GM12875 (cell line): ENCODE measurements at regions not wholly inside any gene's neighbourhood (a gene's known extent, or its start where the extent isn't known, plus 50 kb on each side); places are given as distances from the start of the nearest gene placed in this dataset.
"Not testable (repeated sequence)": the region's sequence is repeated elsewhere in the genome, so short reads cannot be mapped to it uniquely, and the experiment has no call there.

Experiments
- H3K4me3 ChIP-seq: one replicate; pipeline ENCODE4 v1.5.1; 2011; ENCODE audit warnings: low read depth, low read length, control low read depth
- TF ChIP-seq, protein P1 (sequence below): IDR thresholded peaks from 2 replicates; pipeline ENCODE4 v1.5.1; 2011; ENCODE audit warnings: low read depth, mild to moderate bottlenecking, control low read depth, inconsistent platforms, low read length, moderate library complexity, borderline replicate concordance; ENCODE audit not compliant: insufficient read depth

DNA sequence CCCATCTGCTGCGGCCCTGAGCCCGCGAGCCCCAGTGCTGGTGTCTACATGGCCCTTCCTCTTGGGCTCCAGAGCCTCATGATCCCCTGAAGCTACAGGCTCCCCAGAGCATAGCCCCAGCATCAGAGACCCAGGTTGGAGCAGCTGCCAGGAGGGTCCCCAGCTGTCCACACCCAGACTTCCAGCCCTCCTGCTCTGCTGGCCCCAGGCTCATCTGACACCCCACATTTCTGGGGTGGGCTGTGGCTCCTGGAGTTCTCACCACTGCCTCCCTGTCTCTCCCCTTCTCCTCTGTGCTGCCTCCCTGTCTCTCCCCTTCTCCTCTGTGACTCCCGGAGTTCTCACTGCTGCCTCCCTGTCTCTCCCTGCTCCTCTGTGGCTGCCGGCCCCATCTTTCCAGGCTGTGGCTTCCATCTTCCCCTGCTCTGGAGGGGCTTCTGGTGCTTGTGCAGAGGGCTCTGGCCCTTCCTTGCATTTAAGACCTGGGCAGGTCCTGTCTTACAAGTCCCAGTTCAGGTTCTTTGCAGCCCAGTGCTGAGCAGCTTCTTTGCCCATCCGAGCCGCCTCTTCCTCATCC is 108.1 kb downstream of the ERMARD start:
- H3K4me3 ChIP-seq: no peak overlapping the region
- TF ChIP-seq, protein P1, sequence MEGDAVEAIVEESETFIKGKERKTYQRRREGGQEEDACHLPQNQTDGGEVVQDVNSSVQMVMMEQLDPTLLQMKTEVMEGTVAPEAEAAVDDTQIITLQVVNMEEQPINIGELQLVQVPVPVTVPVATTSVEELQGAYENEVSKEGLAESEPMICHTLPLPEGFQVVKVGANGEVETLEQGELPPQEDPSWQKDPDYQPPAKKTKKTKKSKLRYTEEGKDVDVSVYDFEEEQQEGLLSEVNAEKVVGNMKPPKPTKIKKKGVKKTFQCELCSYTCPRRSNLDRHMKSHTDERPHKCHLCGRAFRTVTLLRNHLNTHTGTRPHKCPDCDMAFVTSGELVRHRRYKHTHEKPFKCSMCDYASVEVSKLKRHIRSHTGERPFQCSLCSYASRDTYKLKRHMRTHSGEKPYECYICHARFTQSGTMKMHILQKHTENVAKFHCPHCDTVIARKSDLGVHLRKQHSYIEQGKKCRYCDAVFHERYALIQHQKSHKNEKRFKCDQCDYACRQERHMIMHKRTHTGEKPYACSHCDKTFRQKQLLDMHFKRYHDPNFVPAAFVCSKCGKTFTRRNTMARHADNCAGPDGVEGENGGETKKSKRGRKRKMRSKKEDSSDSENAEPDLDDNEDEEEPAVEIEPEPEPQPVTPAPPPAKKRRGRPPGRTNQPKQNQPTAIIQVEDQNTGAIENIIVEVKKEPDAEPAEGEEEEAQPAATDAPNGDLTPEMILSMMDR: no peak

DNA sequence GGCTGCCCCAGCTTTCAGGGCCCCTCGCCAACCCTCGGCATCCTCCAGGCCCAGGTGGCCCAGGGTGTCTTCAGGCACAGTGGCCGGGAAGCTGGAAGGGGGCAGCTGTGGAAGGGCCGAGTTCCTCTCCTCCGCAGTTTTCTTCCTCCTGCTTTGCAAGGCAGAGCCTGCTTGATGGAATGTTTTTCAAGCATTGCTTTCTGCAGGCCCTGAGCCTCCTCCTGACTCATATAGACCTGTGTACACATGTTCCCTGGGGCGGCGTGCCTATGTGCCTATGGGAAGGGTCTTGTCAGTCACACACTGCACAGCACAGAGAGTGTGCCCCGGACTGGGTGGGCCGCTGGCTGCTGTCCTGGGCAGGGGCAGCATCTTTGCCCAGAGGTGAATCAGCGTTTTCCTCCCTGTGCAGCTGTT is 107.5 kb downstream of the ERMARD start:
- TF ChIP-seq, protein P1: no peak
- no peak overlapping the region for H3K4me3 ChIP-seq

DNA sequence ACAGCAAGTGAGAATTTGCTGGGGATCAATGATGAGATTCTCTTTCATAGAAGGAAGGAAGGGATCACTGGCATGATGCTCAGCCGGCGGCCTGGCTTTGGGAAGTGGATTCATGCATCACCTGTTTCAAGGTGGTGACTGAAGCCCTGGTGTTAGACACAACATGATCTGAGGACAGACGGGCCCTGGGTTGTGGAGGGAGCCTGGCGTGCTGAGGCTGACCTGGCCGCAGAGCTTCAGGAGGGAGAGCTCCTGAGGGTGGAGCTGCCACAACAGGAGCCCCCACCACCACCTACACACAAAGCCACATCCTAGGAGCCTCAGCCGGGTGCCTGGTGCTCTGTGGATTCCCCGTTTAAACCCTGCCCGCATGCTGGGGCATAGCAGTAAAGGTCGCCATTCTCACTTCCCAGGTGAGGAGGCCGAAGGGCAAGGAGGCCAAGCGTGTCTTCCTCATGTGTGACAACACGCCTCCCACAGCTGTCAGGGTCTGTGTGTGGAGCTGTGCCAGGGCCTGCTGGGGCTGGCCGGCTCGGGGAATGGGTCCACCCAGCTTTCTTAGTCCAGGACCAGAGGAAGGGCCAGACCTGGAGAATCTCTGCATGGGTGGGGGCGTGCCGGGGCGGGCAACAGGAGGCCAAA is 107.0 kb downstream of the ERMARD start:
- TF ChIP-seq, protein P1: no peak
- H3K4me3 ChIP-seq: no peak overlapping the region

DNA sequence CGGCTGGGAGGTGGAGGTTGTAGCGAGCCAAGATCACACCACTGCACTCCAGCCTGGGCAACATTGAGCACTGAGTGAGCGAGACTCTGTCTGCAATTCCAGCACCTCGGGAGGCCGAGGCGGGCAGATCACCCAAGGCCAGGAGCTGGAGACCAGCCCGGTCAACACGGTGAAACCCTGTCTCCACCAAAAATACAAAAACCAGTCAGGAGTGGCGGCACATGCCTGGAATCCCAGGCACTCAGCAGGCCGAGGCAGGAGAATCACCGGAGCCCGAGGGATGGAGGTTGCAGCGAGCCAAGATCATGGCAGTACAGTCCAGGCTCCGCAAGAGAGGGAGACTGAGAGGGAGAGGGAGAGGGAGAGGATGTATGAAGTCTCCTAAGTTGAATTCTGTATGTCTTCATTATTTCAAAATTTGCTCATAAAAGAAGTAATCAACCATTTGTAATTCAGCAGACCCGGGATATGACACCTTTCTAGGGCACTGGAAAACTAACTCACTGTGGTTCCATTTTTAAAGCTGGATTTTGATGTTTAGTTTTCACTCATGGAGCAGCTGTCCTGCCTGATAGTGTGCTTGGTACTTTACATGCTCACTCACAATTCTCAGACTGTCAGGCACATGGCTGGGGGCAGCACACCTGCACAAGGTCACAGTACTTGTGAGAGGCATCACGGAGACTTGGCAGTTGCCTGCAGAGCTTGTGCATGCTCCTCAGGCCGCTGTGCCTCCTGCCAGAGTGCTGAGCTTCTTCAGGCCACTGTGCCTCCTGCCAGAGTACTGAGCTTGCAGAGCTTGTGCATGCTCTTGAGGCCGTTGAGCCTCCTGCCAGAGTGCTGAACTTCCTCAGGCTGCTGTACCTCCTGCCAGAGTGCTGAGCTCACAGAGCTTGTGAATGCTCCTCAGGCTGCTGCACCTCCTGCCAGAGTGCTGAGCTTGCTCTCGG is 106.2 kb downstream of the ERMARD start:
- no peak overlapping the region for H3K4me3 ChIP-seq
- TF ChIP-seq, protein P1: no peak

DNA sequence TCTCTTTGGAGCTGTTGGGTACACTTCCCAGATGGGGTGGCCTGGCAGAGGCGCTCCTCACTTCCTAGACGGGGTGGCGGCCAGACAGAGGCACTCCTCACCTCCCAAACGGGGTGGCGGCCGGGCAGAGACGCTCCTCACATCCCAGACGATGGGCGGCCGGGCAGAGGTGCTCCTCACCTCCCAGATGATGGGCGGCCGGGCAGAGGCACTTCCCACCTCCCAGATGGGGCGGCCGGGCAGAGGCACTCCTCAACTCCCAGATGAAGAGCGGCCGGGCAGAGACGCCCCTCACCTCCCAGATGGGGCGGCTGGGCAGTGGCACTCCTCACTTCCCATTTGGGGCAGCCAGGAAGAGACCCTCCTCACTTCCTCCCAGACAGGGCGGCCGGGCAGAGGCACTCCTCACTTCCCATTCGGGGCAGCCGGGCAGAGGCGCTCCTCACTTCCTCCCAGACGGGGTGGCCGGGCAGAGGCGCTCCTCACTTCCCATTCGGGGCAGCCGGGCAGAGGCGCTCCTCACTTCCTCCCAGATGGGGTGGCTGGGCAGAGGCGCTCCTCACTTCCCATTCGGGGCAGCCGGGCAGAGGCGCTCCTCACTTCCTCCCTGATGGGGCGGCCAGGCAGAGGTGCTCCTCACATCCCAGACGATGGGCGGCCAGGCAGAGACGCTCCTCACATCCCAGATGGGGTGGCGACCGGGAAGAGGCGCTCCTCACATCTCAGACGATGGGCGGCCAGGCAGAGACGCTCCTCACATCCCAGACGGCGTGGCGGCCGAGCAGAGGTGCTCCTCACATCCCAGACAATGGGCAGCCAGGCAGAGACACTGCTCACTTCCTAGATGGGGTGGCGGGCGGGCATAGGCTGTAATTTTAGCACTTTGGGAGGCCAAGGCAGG is 105.3 kb downstream of the ERMARD start:
- H3K4me3 ChIP-seq: not testable (repeated sequence)

DNA sequence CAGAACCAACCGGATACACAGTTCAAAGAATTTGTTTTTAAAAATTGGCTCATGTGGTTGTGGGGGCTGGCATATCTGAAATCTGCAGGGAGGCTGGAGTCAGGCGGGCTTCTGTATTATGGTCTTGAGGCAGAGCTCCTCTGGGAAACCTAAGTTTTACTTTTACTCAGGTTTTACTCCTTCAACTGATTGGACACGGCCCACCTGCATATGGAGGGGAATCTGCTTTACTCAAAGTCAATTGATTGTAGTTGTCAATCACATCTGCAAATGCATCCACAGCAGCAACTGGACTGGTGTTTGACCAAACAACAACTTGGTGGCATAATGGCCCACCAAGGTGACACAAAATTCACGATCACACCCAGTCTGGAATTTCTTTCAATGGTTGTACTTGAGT is 103.4 kb downstream of the ERMARD start:
- TF ChIP-seq, protein P1: no peak
- no peak overlapping the region for H3K4me3 ChIP-seq
